IMR-90 (cell line): ENCODE measurements at regions not wholly inside any gene's neighbourhood (a gene's known extent, or its start where the extent isn't known, plus 50 kb on each side); places are given as distances from the start of the nearest gene placed in this dataset.

Experiments used
- CTCF ChIP-seq: conservative IDR thresholded peaks from 2 replicates; pipeline ENCODE4 v1.5.1; 2012; ENCODE audit warnings: mild to moderate bottlenecking, low read depth, low read length, improper control_type of control experiment
- FOS ChIP-seq: fragments of 150-350 bp; IDR thresholded peaks from 2 replicates; pipeline ENCODE4 v1.6.1; 2016; ENCODE audit warnings: low read depth, low read length
- MXI1 ChIP-seq: IDR thresholded peaks from 2 replicates; pipeline ENCODE4 v1.6.1; 2012; ENCODE audit warnings: low read depth, mild to moderate bottlenecking, low read length, moderate library complexity, borderline replicate concordance
- POLR2A ChIP-seq: IDR thresholded peaks from 2 replicates; pipeline ENCODE4 v1.6.1; 2012; ENCODE audit warnings: mild to moderate bottlenecking, low read depth, low read length
- RFX5 ChIP-seq: IDR thresholded peaks from 2 replicates; pipeline ENCODE4 v1.8.0; 2012; ENCODE audit warnings: low read depth, mild to moderate bottlenecking, low read length, moderate library complexity

GRCh38 chr1:60971330-60971729, 111.0 kb upstream of the NFIA start:
- TF ChIP-seq MXI1 (no peak), POLR2A (no peak), CTCF (no peak), FOS (no peak), RFX5 (no peak)
